Neural cell (in vitro differentiated cells): ENCODE measurements at regions not wholly inside any gene's neighbourhood (a gene's known extent, or its start where the extent isn't known, plus 50 kb on each side); places are given as distances from the start of the nearest gene placed in this dataset.
"Not testable (repeated sequence)": the region's sequence is repeated elsewhere in the genome, so short reads cannot be mapped to it uniquely, and the experiment has no call there.

Experiments used
- H2AFZ ChIP-seq: fragments of 200-600, 300-800 bp; sonication (generic), shearing (Covaris generic); 2 replicates; pipeline ENCODE4 v1.6.0; 2014; ENCODE audit warnings: low read depth, mild to moderate bottlenecking, antibody characterized with exemption, low read length, moderate library complexity
- H3F3A ChIP-seq: fragments of 200-600 bp; shearing (Covaris generic); 2 replicates; pipeline ENCODE4 v1.6.1; 2016; ENCODE audit warnings: mild to moderate bottlenecking, moderate library complexity, mixed read lengths, antibody characterized with exemption, low read length; ENCODE audit not compliant: insufficient read depth, poor library complexity, severe bottlenecking
- H3K27ac ChIP-seq: fragments of 200-600, 300-800 bp; sonication (generic), shearing (Covaris generic); 2 replicates; pipeline ENCODE4 v1.5.1; 2014; ENCODE audit warnings: mild to moderate bottlenecking, low read length, moderate library complexity
- H3K27me3 ChIP-seq: fragments of 300-800, 200-600 bp; sonication (generic), shearing (Covaris generic); 2 replicates; pipeline ENCODE4 v1.6.0; 2014; ENCODE audit warnings: mild to moderate bottlenecking, low read depth, low read length, moderate library complexity; ENCODE audit not compliant: insufficient read depth
- H3K36me3 ChIP-seq: fragments of 300-800, 200-600 bp; sonication (generic), shearing (Covaris generic); 2 replicates; pipeline ENCODE4 v1.5.1; 2014; ENCODE audit warnings: mild to moderate bottlenecking, antibody characterized with exemption, low read length, moderate library complexity; ENCODE audit not compliant: insufficient read depth
- H3K4me2 ChIP-seq: fragments of 300-800, 200-600 bp; sonication (generic), shearing (Covaris generic); 2 replicates; pipeline ENCODE4 v1.6.0; 2014; ENCODE audit warnings: mild to moderate bottlenecking, low read length
- H3K4me3 ChIP-seq: fragments of 300-800, 200-600 bp; sonication (generic), shearing (Covaris generic); 2 replicates; pipeline ENCODE4 v1.5.1; 2014; ENCODE audit warnings: mild to moderate bottlenecking, low read length, moderate library complexity
- H3K79me2 ChIP-seq: fragments of 200-600 bp; shearing (Covaris generic); replicated peaks from 2 replicates; pipeline ENCODE4 v1.6.0; 2014; ENCODE audit warnings: mild to moderate bottlenecking, low read length, moderate library complexity; ENCODE audit not compliant: insufficient read depth
- H3K9ac ChIP-seq: fragments of 300-800, 200-600 bp; sonication (generic), shearing (Covaris generic); 2 replicates; pipeline ENCODE4 v1.6.1; 2016; ENCODE audit warnings: mild to moderate bottlenecking, low read length, mixed read lengths
- H3K9me2 ChIP-seq: fragments of 200-600 bp; shearing (Covaris generic); 2 replicates; pipeline ENCODE4 v1.6.1; 2016; ENCODE audit warnings: mild to moderate bottlenecking, low read length, mixed read lengths; ENCODE audit not compliant: insufficient read depth
- H3K9me3 ChIP-seq: fragments of 200-600, 300-800 bp; sonication (generic), shearing (Covaris generic); 2 replicates; pipeline ENCODE4 v1.6.1; 2016; ENCODE audit warnings: mild to moderate bottlenecking, mixed run types, low read length, moderate library complexity, mixed read lengths
- H4K20me1 ChIP-seq: fragments of 200-600 bp; shearing (Covaris generic); 2 replicates; pipeline ENCODE4 v1.6.1; 2016; ENCODE audit warnings: mild to moderate bottlenecking, mixed run types; ENCODE audit not compliant: insufficient read depth
- CTCF ChIP-seq: fragments of 450-650 bp; IDR thresholded peaks from 2 replicates; pipeline ENCODE4 v1.5.1; 2014; ENCODE audit warnings: antibody characterized with exemption, mild to moderate bottlenecking, moderate library complexity; ENCODE audit not compliant: poor library complexity, severe bottlenecking
- EP300 ChIP-seq: fragments of 450-650 bp; conservative IDR thresholded peaks from 2 replicates; pipeline ENCODE4 v1.6.1; 2014; ENCODE audit warnings: antibody characterized with exemption, mild to moderate bottlenecking, moderate library complexity; ENCODE audit not compliant: poor library complexity, severe bottlenecking
- EZH2 ChIP-seq: fragments of 200-600, 300-800 bp; shearing (Covaris generic), sonication (generic); IDR thresholded peaks from 2 replicates; pipeline ENCODE4 v1.6.1; 2014; ENCODE audit warnings: antibody characterized with exemption, low read length, borderline replicate concordance, mild to moderate bottlenecking; ENCODE audit not compliant: insufficient read depth, poor library complexity, severe bottlenecking
- MXI1 ChIP-seq: fragments of 450-650 bp; conservative IDR thresholded peaks from 2 replicates; pipeline ENCODE4 v1.6.1; 2014; ENCODE audit warnings: antibody characterized with exemption, mild to moderate bottlenecking; ENCODE audit not compliant: poor library complexity, severe bottlenecking
- POLR2AphosphoS5 ChIP-seq: IDR thresholded peaks from 2 replicates; pipeline ENCODE4 v1.6.1; 2012
- RAD21 ChIP-seq: fragments of 450-650 bp; conservative IDR thresholded peaks from 2 replicates; pipeline ENCODE4 v1.6.1; 2014; ENCODE audit warnings: antibody characterized with exemption, mild to moderate bottlenecking, moderate library complexity
- REST ChIP-seq: IDR thresholded peaks from 2 replicates; pipeline ENCODE4 v1.6.1; 2012; ENCODE audit warnings: borderline replicate concordance
- SMC3 ChIP-seq: fragments of 450-650 bp; conservative IDR thresholded peaks from 2 replicates; pipeline ENCODE4 v1.6.1; 2014; ENCODE audit warnings: antibody characterized with exemption, mild to moderate bottlenecking, moderate library complexity; ENCODE audit not compliant: poor library complexity
- TAF1 ChIP-seq: IDR thresholded peaks from 2 replicates; pipeline ENCODE4 v1.6.1; 2012; ENCODE audit warnings: low read depth

GRCh38 chrX:26466387-26466786, 250.4 kb downstream of the MAGEB5 start:
- H4K20me1 ChIP-seq: no peaks in the 10 kb centered on the region
- H3K36me3 ChIP-seq: no peaks in the 10 kb centered on the region
- no peak overlapping the region for H3K4me3 ChIP-seq
- H3K79me2 ChIP-seq: no peaks in the 10 kb centered on the region
- no peak overlapping the region for H3K9ac ChIP-seq
- no peaks in the 10 kb centered on the region for H3F3A ChIP-seq
- no peaks in the 10 kb centered on the region for H3K9me2 ChIP-seq
- no peaks in the 10 kb centered on the region for H3K27me3 ChIP-seq
- no peaks in the 10 kb centered on the region for H3K9me3 ChIP-seq
- no peak overlapping the region for H2AFZ ChIP-seq
- no peak overlapping the region for H3K4me2 ChIP-seq
- TF ChIP-seq REST: no peak
- no peak for TF ChIP-seq MXI1
- no peak for TF ChIP-seq TAF1
- TF ChIP-seq CTCF: no peak
- no peak for TF ChIP-seq RAD21
- no peak for TF ChIP-seq EP300
- no peak for TF ChIP-seq SMC3
- TF ChIP-seq EZH2: no peak
- TF ChIP-seq POLR2AphosphoS5: no peak
- no peak overlapping the region for H3K27ac ChIP-seq

GRCh38 chrX:26445288-26445687, 229.3 kb downstream of the MAGEB5 start:
- Histone ChIP-seq H3K27ac (no peak overlapping the region), H3K4me3 (no peak overlapping the region), H3K9ac (no peak overlapping the region), H2AFZ (no peak overlapping the region), H3F3A (no peaks in the 10 kb centered on the region), H3K36me3 (no peaks in the 10 kb centered on the region), H3K79me2 (no peaks in the 10 kb centered on the region), H3K9me3 (no peaks in the 10 kb centered on the region), H3K4me2 (no peak overlapping the region), H3K9me2 (no peaks in the 10 kb centered on the region), H4K20me1 (no peaks in the 10 kb centered on the region), H3K27me3 (no peaks in the 10 kb centered on the region)
- no peak for TF ChIP-seq MXI1
- TF ChIP-seq TAF1: no peak
- TF ChIP-seq REST: no peak
- no peak for TF ChIP-seq CTCF
- no peak for TF ChIP-seq POLR2AphosphoS5
- no peak for TF ChIP-seq EZH2
- no peak for TF ChIP-seq RAD21
- no peak for TF ChIP-seq SMC3
- TF ChIP-seq EP300: no peak

- not testable (repeated sequence) for H3K9ac ChIP-seq, H3K36me3 ChIP-seq, H3F3A ChIP-seq, H3K79me2 ChIP-seq, H3K9me2 ChIP-seq, H3K27ac ChIP-seq, H3K4me3 ChIP-seq, H2AFZ ChIP-seq, H3K9me3 ChIP-seq, H3K27me3 ChIP-seq, H4K20me1 ChIP-seq, H3K4me2 ChIP-seq
These were observed 228.4 kb downstream of the MAGEB5 start for GRCh38 chrX:26444417-26444816.
